ENCODE measurements at regions not wholly inside any gene's neighbourhood (a gene's known extent, or its start where the extent isn't known, plus 50 kb on each side); places are given as distances from the start of the nearest gene placed in this dataset.

GRCh38 chr7:49127359-49127913, 203.1 kb downstream of the CDC14C start:
- DNase-seq (ENCODE audit: low spot score) (no peak), ATAC-seq (ENCODE audit: low FRiP score) (no peak)
- TF ChIP-seq CTCF (IDR thresholded peaks at IDR 0.05), result no peak

GRCh38 chr7:49137978-49138377, 213.6 kb downstream of the CDC14C start:
- ATAC-seq (ENCODE audit: low FRiP score) (no peak), DNase-seq (ENCODE audit: low spot score) (no peak)
- TF ChIP-seq CTCF (IDR thresholded peaks at IDR 0.05), result no peak

GRCh38 chr7:49150486-49150885, 226.1 kb downstream of the CDC14C start:
- no peak for TF ChIP-seq CTCF (IDR thresholded peaks at IDR 0.05)
- ATAC-seq (ENCODE audit: low FRiP score), result no peak
- DNase-seq (ENCODE audit: low spot score), result no peak

- ATAC-seq (ENCODE audit: low FRiP score), result no peak
- DNase-seq (ENCODE audit: low spot score), result no peak
- no peak for TF ChIP-seq CTCF (IDR thresholded peaks at IDR 0.05)
Observed at GRCh38 chr7:49151146-49151545, 226.8 kb downstream of the CDC14C start.

GRCh38 chr7:49158321-49158720, 234.0 kb downstream of the CDC14C start:
- TF ChIP-seq CTCF (IDR thresholded peaks at IDR 0.05), result no peak
- ATAC-seq (ENCODE audit: low FRiP score), result no peak
- DNase-seq (ENCODE audit: low spot score), result no peak

- TF ChIP-seq CTCF (IDR thresholded peaks at IDR 0.05), result no peak
- DNase-seq (ENCODE audit: low spot score), result no peak
- no peak for ATAC-seq (ENCODE audit: low FRiP score)
Observed at GRCh38 chr7:49159536-49159935, 235.2 kb downstream of the CDC14C start.

- no peak for ATAC-seq (ENCODE audit: low FRiP score)
- no peak for DNase-seq (ENCODE audit: low spot score)
- TF ChIP-seq CTCF (IDR thresholded peaks at IDR 0.05), result no peak
Observed at GRCh38 chr7:49166441-49166840, 242.1 kb downstream of the CDC14C start.

All from omental fat pad (tissue), 3 donors.